Esophagus muscularis mucosa (tissue), 4 donors: ENCODE measurements at regions not wholly inside any gene's neighbourhood (a gene's known extent, or its start where the extent isn't known, plus 50 kb on each side); places are given as distances from the start of the nearest gene placed in this dataset.

Experiments used
- EP300 ChIP-seq: sonication (generic); formaldehyde crosslinking; IDR thresholded peaks from one replicate; pipeline ENCODE4 v1.6.1; 2017; ENCODE audit warnings: antibody characterized with exemption
- POLR2A ChIP-seq: fragments of 450-650 bp; IDR thresholded peaks from one replicate; pipeline ENCODE4 v1.6.1; 2017; ENCODE audit warnings: antibody characterized with exemption, moderate library complexity, mild to moderate bottlenecking, low read depth
- POLR2AphosphoS5 ChIP-seq, 2 donors: sonication (generic); formaldehyde crosslinking; IDR thresholded peaks; one replicate each; pipeline ENCODE4 v1.6.1; 2017; ENCODE audit warnings: antibody characterized with exemption in 2 of 2
- TF ChIP-seq, protein P1 (sequence below), 3 experiments: fragments of 200-600 bp in 2 of 3; fragments of 450-650 bp in 1 of 3; sonication (generic) in 2 of 3; IDR thresholded peaks; one replicate each; pipeline ENCODE4 v1.5.1; 2017 to 2019; ENCODE audit warnings: antibody characterized with exemption in 3 of 3, mild to moderate bottlenecking in 2 of 3, moderate library complexity in 1 of 3

DNA sequence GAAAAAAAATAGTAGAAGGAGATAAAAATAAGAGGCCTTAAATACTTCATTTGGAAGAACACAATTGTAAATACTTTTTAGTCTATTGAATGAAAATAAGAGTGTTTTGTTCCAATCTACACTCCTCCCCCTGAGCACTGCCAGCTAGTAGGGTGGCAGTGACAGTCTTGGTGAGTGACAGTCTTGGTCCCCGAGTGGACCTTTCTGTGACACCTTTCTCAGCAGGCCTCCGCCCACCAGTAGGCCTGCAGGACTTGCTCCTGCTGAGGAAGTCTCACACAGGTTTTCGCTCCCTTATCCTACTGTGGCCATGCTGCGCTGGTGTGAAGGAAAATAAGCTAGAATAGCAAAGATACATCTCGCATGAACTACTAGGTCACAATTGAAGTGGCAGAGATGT lies 666.8 kb downstream of the NR4A2 start:
- TF ChIP-seq, protein P1, sequence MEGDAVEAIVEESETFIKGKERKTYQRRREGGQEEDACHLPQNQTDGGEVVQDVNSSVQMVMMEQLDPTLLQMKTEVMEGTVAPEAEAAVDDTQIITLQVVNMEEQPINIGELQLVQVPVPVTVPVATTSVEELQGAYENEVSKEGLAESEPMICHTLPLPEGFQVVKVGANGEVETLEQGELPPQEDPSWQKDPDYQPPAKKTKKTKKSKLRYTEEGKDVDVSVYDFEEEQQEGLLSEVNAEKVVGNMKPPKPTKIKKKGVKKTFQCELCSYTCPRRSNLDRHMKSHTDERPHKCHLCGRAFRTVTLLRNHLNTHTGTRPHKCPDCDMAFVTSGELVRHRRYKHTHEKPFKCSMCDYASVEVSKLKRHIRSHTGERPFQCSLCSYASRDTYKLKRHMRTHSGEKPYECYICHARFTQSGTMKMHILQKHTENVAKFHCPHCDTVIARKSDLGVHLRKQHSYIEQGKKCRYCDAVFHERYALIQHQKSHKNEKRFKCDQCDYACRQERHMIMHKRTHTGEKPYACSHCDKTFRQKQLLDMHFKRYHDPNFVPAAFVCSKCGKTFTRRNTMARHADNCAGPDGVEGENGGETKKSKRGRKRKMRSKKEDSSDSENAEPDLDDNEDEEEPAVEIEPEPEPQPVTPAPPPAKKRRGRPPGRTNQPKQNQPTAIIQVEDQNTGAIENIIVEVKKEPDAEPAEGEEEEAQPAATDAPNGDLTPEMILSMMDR (IDR thresholded peaks at IDR 0.05) = no peak
- no peak for TF ChIP-seq POLR2A
- no peak for TF ChIP-seq POLR2AphosphoS5 (IDR thresholded peaks at IDR 0.05)
- no peak for TF ChIP-seq EP300
